DMS 273 treated with DMSO at 0.1 percent for 48 hours (cell line): ENCODE measurements at regions not wholly inside any gene's neighbourhood (a gene's known extent, or its start where the extent isn't known, plus 50 kb on each side); places are given as distances from the start of the nearest gene placed in this dataset.

Experiments
- DNase-seq: peaks from one replicate; lab custom pipeline; 2025; lab: John Stamatoyannopoulos, UW

- DNase-seq, result no peak
These were observed 136.2 kb downstream of the TEX29 start for GRCh38 chr13:111456452-111457230.

GRCh38 chr13:111458001-111458531 lies 137.6 kb downstream of the TEX29 start:
- DNase-seq, result no peak

- DNase-seq, result no peak
These were observed 138.3 kb downstream of the TEX29 start for GRCh38 chr13:111458739-111459138.

GRCh38 chr13:111459803-111460547 lies 139.5 kb downstream of the TEX29 start:
- no peak for DNase-seq

GRCh38 chr13:111460548-111461444 lies 140.4 kb downstream of the TEX29 start:
- DNase-seq, result no peak

GRCh38 chr13:111461445-111462149 lies 141.2 kb downstream of the TEX29 start:
- DNase-seq, result no peak

GRCh38 chr13:111462221-111462764 lies 141.9 kb downstream of the TEX29 start:
- DNase-seq, result no peak

- no peak for DNase-seq
These were observed 142.5 kb downstream of the TEX29 start for GRCh38 chr13:111462944-111463343.

GRCh38 chr13:111467111-111467890 lies 146.9 kb downstream of the TEX29 start:
- DNase-seq, result no peak

- no peak for DNase-seq
These were observed 147.9 kb downstream of the TEX29 start for GRCh38 chr13:111468037-111468959.

GRCh38 chr13:111469450-111469849 lies 149.0 kb downstream of the TEX29 start:
- no peak for DNase-seq

- no peak for DNase-seq
These were observed 149.6 kb downstream of the TEX29 start for GRCh38 chr13:111469916-111470506.

- no peak for DNase-seq
These were observed 150.5 kb downstream of the TEX29 start for GRCh38 chr13:111470933-111471332.

GRCh38 chr13:111472083-111472482 lies 151.6 kb downstream of the TEX29 start:
- no peak for DNase-seq

- no peak for DNase-seq
These were observed 152.4 kb downstream of the TEX29 start for GRCh38 chr13:111472559-111473460.

GRCh38 chr13:111474136-111475002 lies 153.9 kb downstream of the TEX29 start:
- DNase-seq, result no peak

- DNase-seq, result no peak
These were observed 155.0 kb downstream of the TEX29 start for GRCh38 chr13:111475488-111475887.
